ENCODE measurements at regions not wholly inside any gene's neighbourhood (a gene's known extent, or its start where the extent isn't known, plus 50 kb on each side); places are given as distances from the start of the nearest gene placed in this dataset.

DNA sequence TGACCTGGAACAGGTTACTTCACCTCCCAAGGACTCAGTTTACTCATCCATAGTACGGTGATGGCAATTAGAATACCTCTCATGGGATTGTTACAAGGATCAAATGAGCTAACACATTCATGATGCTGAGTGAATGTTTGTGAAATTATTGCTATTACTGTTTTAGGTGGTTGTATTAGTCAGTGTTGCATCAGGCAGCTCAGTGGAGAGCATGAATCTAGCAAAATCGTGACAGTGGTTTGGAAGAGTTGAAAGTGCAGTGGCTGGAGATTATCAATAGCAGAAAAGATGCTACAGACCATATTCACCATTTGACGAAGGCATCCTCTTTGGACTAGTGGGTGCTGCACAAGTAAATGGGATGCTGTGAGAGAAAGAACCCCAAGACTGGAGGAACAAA is 50.4 kb upstream of the CTNNBL1 start:
- Mint-ChIP-seq H3K9me3 (no peaks in the 10 kb centered on the region), H3K4me3 (no peak overlapping the region), H3K27me3 (ENCODE audit: low read depth) (peaks cover 38% of the 10 kb centered on the region), H3K27ac (no peak overlapping the region), H3K4me1 (ENCODE audit: low read depth) (no peaks in the 10 kb centered on the region), H3K36me3 (ENCODE audit: low read depth) (no peaks in the 10 kb centered on the region)

DNA sequence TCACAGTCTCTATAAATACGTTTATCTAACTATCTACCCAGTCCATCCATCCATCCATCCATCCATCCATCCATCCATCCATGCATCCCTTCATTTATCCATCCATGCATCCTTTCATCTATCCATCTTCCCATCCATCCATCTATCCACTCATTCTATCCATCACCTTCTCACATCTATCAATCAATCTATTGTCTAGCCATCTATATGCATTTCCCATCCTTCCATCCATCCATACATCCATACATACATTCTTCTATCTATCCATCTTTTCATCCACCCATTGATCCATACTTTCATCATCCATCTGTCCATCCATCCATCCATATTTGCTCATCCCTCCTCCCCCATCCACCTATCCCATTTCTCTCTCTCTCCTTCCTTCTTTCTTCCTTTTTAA is 51.6 kb upstream of the CTNNBL1 start:
- H3K27ac Mint-ChIP-seq, result no peak overlapping the region
- H3K4me3 Mint-ChIP-seq, result no peak overlapping the region
- H3K4me1 Mint-ChIP-seq (ENCODE audit: low read depth), result no peaks in the 10 kb centered on the region
- no peaks in the 10 kb centered on the region for H3K36me3 Mint-ChIP-seq (ENCODE audit: low read depth)
- no peaks in the 10 kb centered on the region for H3K9me3 Mint-ChIP-seq
- H3K27me3 Mint-ChIP-seq (ENCODE audit: low read depth), result peaks cover 34% of the 10 kb centered on the region

DNA sequence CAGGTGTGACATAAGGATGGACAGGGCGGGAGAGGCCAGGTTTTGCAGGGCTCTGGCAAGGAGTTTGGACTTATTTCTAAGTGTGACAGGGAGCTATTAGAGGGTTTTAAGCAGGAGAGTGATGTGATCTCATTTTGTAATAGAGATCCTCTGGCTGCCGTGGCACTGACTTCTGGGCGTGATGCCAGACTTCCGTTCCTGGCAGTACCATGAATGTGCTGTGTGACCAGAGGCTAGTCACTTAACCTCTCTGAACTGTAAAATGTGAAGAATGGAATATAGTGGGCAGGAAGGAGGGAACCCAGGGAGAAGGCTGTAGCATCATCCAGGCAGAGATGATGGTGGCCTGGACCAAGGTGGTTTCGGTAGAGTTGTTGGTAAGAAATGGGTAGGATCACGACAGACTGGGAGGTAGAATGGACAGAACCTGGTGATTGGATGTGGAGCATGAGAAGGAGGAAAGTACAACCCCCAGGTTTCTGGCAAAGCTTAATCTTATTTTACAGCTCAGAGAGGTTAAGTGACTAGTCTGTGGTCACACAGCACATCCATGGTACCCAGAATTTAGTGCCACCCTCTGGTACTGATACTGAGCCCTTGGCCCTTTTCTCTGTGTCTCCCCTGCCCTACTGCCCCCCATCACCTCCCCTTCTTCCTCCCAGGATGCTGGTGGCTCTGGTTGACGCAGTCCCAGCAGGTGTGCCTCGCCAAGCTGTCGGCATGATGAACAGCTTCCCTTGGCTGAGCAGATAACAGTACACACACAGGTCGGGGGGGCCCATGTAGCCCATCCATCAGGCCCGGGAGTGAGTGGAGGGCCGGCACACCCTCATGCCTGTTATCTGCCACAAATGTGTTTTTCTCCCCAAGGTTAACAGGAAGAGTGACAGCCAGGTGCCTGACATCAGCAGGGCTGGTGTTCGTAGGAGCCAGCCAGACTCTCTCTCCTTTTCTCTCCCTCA is 52.9 kb upstream of the CTNNBL1 start:
- Mint-ChIP-seq H3K9me3 (peaks cover under 1% of the 10 kb centered on the region), H3K27ac (no peak overlapping the region), H3K4me1 (ENCODE audit: low read depth) (no peaks in the 10 kb centered on the region), H3K27me3 (ENCODE audit: low read depth) (peaks cover 31% of the 10 kb centered on the region), H3K36me3 (ENCODE audit: low read depth) (no peaks in the 10 kb centered on the region), H3K4me3 (no peak overlapping the region)

DNA sequence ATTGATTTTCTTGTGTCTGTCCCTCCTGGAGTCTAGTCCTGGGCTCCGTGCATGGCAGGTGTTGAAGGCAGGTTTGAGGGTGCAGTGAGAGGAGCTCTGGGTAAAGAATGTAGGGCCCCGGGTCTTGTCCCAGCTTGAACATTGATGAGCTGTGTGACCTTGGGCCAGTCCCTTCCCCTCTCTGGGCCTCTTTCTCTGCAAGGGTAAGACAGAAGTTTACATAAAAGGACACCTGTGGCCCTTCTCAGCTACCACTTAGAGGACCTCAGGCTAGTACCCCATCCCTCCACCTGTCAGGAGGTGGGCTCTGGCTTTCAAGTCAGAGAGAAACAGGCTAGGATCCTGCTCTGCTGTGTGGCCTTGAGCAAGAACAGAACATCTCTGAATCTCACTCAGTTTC is 55.3 kb upstream of the CTNNBL1 start:
- Mint-ChIP-seq H3K36me3 (ENCODE audit: low read depth) (no peaks in the 10 kb centered on the region), H3K4me1 (ENCODE audit: low read depth) (no peaks in the 10 kb centered on the region), H3K27ac (no peak overlapping the region), H3K27me3 (ENCODE audit: low read depth) (peaks cover 31% of the 10 kb centered on the region), H3K4me3 (no peak overlapping the region), H3K9me3 (peaks cover 9% of the 10 kb centered on the region)

DNA sequence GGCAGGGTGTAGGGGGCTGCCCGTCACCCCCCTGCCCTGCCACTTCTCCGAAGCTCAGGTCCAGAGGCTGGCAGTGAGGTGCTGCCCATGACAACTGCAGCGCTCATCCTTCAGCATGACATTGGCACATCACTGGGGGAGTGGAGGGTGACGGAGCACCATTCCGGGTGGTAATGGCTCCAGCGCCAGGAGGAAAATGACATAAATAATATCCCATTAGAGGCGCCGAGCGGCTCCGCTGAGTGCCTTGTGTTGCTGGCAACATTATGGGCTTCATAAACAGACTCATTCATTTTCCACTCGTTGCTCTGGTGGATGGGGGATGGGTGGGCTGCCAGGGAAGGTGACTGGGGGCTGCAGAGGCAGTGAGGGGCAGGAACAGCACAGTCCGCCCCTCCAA is 56.9 kb upstream of the CTNNBL1 start:
- Mint-ChIP-seq H3K27ac (no peak overlapping the region), H3K4me3 (no peak overlapping the region), H3K9me3 (peaks cover 9% of the 10 kb centered on the region), H3K4me1 (ENCODE audit: low read depth) (no peaks in the 10 kb centered on the region), H3K36me3 (ENCODE audit: low read depth) (no peaks in the 10 kb centered on the region), H3K27me3 (ENCODE audit: low read depth) (peaks cover 21% of the 10 kb centered on the region)

DNA sequence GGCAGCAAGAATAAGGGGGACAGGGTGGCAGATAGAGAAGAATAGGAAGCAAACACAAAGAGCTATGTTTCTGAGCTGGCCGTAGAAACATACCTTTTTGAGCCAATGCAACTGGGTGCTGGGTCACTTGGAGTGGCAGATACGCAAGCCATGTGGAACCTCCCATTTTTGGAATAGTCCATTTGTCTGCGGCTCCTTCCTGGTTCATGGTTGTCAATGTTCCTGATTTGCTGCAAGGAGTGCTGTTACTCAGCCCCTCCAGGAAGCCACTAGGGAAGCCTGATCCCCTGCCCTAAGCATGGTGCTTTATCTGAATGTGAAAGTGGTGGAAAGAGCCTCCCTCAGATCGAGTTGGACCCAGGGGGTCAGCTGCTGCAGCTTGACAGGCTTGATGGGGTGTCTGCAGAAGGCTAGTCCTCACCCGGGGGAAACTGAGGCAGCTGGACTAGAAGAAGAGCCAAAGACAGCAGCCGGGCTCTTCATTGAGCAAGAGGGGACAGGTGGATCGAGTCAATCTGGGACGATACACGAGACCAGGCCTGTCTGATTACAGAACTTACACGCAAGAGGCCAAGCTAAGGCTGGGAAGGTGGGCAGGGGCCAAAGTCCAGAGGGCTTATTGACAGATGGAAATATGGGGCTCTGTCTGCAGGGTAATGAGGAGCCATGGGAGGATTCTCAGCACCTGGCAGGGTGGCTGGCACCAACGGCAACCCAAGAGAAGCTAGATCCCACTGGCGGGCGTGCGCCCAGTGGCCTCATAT is 57.4 kb upstream of the CTNNBL1 start:
- peaks cover 16% of the 10 kb centered on the region for H3K27me3 Mint-ChIP-seq (ENCODE audit: low read depth)
- no peak overlapping the region for H3K27ac Mint-ChIP-seq
- H3K9me3 Mint-ChIP-seq, result peaks cover 9% of the 10 kb centered on the region
- no peak overlapping the region for H3K4me3 Mint-ChIP-seq
- no peaks in the 10 kb centered on the region for H3K36me3 Mint-ChIP-seq (ENCODE audit: low read depth)
- H3K4me1 Mint-ChIP-seq (ENCODE audit: low read depth), result no peaks in the 10 kb centered on the region

DNA sequence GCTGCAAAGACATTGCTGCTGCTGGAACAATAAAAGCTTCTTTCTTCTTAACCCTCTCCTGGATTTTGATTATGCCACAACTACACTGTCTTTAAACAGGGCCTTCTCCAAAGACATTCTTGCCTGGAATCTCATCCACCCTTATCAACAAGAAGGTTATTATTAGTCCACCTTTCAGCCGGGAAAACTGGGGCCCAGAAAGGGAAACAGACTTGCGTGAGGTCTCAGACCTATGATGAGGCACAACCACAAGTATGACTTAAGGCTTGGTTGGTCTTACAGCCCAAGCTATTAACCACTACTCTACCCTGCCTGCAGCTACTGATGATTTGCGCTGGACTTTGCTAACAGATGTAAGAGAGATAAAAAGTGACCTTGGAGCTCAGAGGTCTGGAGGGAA is 62.8 kb upstream of the CTNNBL1 start:
- peaks cover 16% of the 10 kb centered on the region for H3K27me3 Mint-ChIP-seq (ENCODE audit: low read depth)
- peaks cover 9% of the 10 kb centered on the region for H3K9me3 Mint-ChIP-seq
- H3K27ac Mint-ChIP-seq, result no peak overlapping the region
- H3K4me1 Mint-ChIP-seq (ENCODE audit: low read depth), result no peaks in the 10 kb centered on the region
- H3K36me3 Mint-ChIP-seq (ENCODE audit: low read depth), result no peaks in the 10 kb centered on the region
- no peak overlapping the region for H3K4me3 Mint-ChIP-seq

DNA sequence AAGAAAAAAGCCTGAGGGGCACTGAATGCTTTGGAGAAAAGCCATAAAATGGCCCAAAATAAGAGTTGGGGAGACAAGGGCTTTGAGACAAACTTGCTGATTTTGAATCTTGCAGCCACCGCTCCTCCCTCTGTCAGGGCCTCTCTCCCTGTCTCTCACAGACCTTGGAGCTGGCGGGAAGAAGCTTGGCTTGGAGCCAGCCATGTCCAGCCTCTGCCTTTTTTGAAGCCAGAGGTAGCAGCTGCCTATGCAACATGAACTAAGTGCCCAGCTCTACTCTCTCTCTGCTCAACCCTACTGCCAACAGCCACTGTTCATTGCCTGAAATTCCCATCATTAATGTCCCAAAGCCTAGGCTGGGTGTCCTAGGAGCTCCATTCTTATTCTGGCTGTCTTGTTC is 63.7 kb upstream of the CTNNBL1 start:
- H3K36me3 Mint-ChIP-seq (ENCODE audit: low read depth), result no peaks in the 10 kb centered on the region
- peaks cover 16% of the 10 kb centered on the region for H3K27me3 Mint-ChIP-seq (ENCODE audit: low read depth)
- no peak overlapping the region for H3K27ac Mint-ChIP-seq
- peaks cover 4% of the 10 kb centered on the region for H3K9me3 Mint-ChIP-seq
- H3K4me1 Mint-ChIP-seq (ENCODE audit: low read depth), result no peaks in the 10 kb centered on the region
- H3K4me3 Mint-ChIP-seq, result no peak overlapping the region

DNA sequence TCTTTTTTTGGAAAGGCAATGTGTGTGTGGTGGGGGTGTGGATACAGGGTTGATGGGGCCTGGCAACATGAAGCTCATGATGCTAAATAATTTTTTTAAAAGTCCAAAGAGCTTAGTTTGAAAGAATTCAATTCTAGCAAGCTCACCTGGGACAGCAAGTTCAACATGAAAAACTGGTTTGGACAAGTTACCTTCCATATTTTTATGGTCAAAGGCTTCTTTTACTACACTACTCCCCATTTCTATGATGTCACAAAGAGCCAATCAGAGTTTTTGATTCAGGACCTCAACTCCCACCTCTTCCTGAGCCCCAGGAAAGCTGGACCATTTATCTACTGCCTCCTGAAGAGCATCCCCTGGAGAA is 66.1 kb upstream of the CTNNBL1 start:
- H3K4me3 Mint-ChIP-seq, result no peak overlapping the region
- H3K27ac Mint-ChIP-seq, result no peak overlapping the region
- peaks cover 16% of the 10 kb centered on the region for H3K27me3 Mint-ChIP-seq (ENCODE audit: low read depth)
- H3K9me3 Mint-ChIP-seq, result no peaks in the 10 kb centered on the region
- H3K4me1 Mint-ChIP-seq (ENCODE audit: low read depth), result no peaks in the 10 kb centered on the region
- H3K36me3 Mint-ChIP-seq (ENCODE audit: low read depth), result no peaks in the 10 kb centered on the region

DNA sequence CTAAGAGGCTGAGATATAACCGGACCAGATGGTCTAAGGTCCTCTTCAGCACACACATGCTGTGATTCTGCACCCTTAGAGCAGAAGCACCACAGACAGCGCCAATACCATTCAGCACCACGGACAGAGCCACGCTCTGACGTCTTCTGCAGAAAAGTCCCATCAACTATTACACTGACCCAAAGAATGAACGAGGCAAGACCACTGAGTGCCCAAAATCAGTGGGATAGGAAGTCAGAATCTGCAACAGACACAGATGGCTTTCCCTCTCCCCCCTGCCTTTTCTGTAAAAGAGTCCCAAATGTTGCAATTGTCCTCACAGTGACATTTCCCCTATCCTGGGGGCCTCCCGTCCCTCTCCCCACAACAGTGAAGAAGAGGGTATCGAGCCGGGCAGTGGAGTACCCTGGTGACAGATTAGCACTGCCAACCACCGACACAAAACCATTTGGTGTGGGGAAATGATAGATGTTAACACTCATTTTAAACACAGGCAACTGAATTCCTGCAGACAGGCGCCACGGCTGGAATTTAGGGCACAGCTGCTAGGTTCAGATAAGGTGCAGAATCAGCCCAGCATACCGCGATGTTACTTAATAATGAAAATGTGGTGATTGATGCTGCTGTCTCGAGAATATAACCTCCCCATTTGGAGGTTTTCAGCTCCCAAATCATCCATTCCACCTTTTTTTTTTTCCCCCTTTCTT is 66.6 kb upstream of the CTNNBL1 start:
- no peaks in the 10 kb centered on the region for H3K9me3 Mint-ChIP-seq
- no peaks in the 10 kb centered on the region for H3K4me1 Mint-ChIP-seq (ENCODE audit: low read depth)
- no peak overlapping the region for H3K27ac Mint-ChIP-seq
- H3K27me3 Mint-ChIP-seq (ENCODE audit: low read depth), result peaks cover 16% of the 10 kb centered on the region
- H3K4me3 Mint-ChIP-seq, result no peak overlapping the region
- no peaks in the 10 kb centered on the region for H3K36me3 Mint-ChIP-seq (ENCODE audit: low read depth)

DNA sequence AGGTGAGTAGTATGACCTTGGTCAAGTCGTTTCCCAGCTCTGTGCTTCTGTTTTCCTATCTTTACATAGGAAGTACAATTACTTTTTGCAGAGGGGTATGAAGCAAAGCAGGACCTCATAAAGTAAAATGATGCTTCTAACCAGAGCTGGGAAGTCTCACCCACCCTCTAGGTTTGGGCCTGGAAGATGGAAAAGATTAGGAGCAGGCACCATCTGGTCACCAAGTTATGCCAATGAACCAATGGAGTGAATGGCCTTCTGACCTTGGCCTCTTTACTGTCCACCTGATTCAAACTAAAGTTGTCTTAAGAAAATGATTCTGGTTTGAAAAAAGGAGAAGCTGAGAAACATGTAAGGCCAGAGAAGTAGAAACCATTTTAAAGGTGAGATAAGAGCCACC is 68.9 kb upstream of the CTNNBL1 start:
- H3K9me3 Mint-ChIP-seq, result no peaks in the 10 kb centered on the region

DNA sequence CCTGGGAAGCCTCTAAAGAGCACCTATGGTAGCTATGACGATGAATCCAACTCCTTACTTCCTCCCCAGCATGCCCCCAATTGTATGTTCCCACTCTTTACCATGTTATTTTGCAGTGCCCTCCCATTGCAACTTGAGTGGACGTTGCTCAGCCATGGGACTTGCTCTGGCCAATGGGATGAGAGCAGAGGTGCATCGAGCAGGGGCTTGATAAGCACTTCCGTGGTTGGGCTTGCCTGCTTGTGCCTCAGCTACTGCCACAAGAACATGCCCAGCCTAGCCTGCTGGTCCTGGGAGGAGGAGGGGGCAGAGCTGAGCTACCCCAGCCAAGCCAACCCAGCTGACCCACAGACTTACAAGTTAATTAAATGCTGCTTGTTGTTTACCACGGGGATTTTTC is 71.1 kb upstream of the CTNNBL1 start:
- Mint-ChIP-seq H3K9me3 (no peaks in the 10 kb centered on the region), H3K36me3 (ENCODE audit: low read depth) (no peaks in the 10 kb centered on the region), H3K27ac (no peak overlapping the region), H3K4me3 (no peak overlapping the region), H3K27me3 (ENCODE audit: low read depth) (peaks cover 14% of the 10 kb centered on the region), H3K4me1 (ENCODE audit: low read depth) (no peaks in the 10 kb centered on the region)

More for the DNA sequence above, 68.9 kb upstream of the CTNNBL1 start:
- Mint-ChIP-seq H3K27ac (no peak overlapping the region), H3K27me3 (ENCODE audit: low read depth) (peaks cover 21% of the 10 kb centered on the region), H3K4me1 (ENCODE audit: low read depth) (no peaks in the 10 kb centered on the region), H3K4me3 (no peak overlapping the region), H3K36me3 (ENCODE audit: low read depth) (no peaks in the 10 kb centered on the region)

DNA sequence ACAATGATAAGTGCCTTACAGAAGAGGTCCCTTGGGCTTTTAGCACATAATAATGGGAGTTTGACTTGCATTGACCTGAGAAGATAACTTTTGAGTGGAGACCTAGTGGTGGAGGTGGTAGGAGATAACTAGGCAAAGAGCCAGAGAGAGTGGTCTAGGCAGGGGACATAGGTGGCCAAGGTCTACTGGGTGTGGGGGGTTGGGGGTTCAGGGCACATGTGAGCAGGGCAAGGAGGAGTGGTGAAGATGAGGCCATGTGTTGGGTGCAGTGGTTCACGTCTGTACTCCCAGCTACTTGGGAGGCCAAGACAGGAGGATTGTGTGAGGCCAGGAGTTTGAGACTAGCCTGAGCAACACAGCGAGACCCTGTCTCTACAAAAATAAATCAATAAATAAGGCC is 74.3 kb upstream of the CTNNBL1 start:
- Mint-ChIP-seq H3K4me3 (no peak overlapping the region), H3K4me1 (ENCODE audit: low read depth) (no peaks in the 10 kb centered on the region), H3K9me3 (no peaks in the 10 kb centered on the region), H3K27me3 (ENCODE audit: low read depth) (peaks cover 22% of the 10 kb centered on the region), H3K36me3 (ENCODE audit: low read depth) (no peaks in the 10 kb centered on the region), H3K27ac (no peak overlapping the region)

DNA sequence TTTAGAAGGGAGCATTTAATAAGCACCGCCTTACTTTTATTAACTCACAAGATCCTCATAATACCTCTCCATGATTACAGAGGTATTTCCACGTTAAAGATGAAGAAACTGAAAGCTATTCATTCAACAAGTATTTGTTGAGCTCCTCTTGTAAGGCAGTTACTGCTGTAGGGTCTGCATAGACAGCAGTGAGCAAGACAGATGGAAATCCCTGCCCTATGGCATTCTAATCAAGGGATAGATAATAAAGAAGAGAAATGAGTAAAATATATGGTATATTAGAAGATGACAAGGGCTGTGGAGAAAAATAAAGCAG is 77.8 kb upstream of the CTNNBL1 start:
- no peaks in the 10 kb centered on the region for H3K36me3 Mint-ChIP-seq (ENCODE audit: low read depth)
- no peaks in the 10 kb centered on the region for H3K4me1 Mint-ChIP-seq (ENCODE audit: low read depth)
- no peak overlapping the region for H3K4me3 Mint-ChIP-seq
- H3K9me3 Mint-ChIP-seq, result no peaks in the 10 kb centered on the region
- peaks cover 22% of the 10 kb centered on the region for H3K27me3 Mint-ChIP-seq (ENCODE audit: low read depth)
- no peak overlapping the region for H3K27ac Mint-ChIP-seq

All from T-helper 1 cell treated with Interleukin-12 subunit alpha and Interleukin-12 subunit beta and Interleukin-4 antibody, amounts not matched to agents 30 μg/mL and 1 μg/mL, for 36 hours (primary cell).